HT1080 (cell line): ENCODE measurements at regions not wholly inside any gene's neighbourhood (a gene's known extent, or its start where the extent isn't known, plus 50 kb on each side); places are given as distances from the start of the nearest gene placed in this dataset.
A peak's percentile ranks its signal among the peaks of the same experiment; 100 is the strongest.
"Not testable (repeated sequence)": the region's sequence is repeated elsewhere in the genome, so short reads cannot be mapped to it uniquely, and the experiment has no call there.

Experiments
- DNase-seq: peaks from one replicate; pipeline ENCODE4 v3.0.0-alpha.2; 2015; ENCODE audit warnings: low read depth

- no peak for DNase-seq
These were observed 886.4 kb downstream of the DNAJB9 start for GRCh38 chr7:109456116-109456515.

GRCh38 chr7:109460296-109460695, 890.6 kb downstream of the DNAJB9 start:
- no peak for DNase-seq

GRCh38 chr7:109462171-109462570, 892.5 kb downstream of the DNAJB9 start:
- DNase-seq, result no peak

- not testable (repeated sequence) for DNase-seq
These were observed 898.1 kb downstream of the DNAJB9 start for GRCh38 chr7:109467729-109468128.

GRCh38 chr7:109473172-109473571, 903.5 kb downstream of the DNAJB9 start:
- no peak for DNase-seq

GRCh38 chr7:109476409-109476808, 906.7 kb downstream of the DNAJB9 start:
- DNase-seq, result no peak

GRCh38 chr7:109479388-109479787, 909.7 kb downstream of the DNAJB9 start:
- DNase-seq, result no peak

GRCh38 chr7:109490607-109491006, 920.9 kb downstream of the DNAJB9 start:
- DNase-seq, result not testable (repeated sequence)

GRCh38 chr7:109497053-109497452, 927.4 kb downstream of the DNAJB9 start:
- DNase-seq, result no peak

- DNase-seq, result no peak
These were observed 928.5 kb downstream of the DNAJB9 start for GRCh38 chr7:109498131-109498530.

GRCh38 chr7:109503421-109503820, 933.7 kb downstream of the DNAJB9 start:
- DNase-seq, result no peak

GRCh38 chr7:109522585-109522984, 952.9 kb downstream of the DNAJB9 start:
- no peak for DNase-seq

GRCh38 chr7:109527833-109528232, 958.2 kb downstream of the DNAJB9 start:
- DNase-seq, result no peak

GRCh38 chr7:109529712-109530111, 960.0 kb downstream of the DNAJB9 start:
- DNase-seq, result no peak

GRCh38 chr7:109532262-109532992, 962.8 kb downstream of the DNAJB9 start:
- DNase-seq, result no peak

- no peak for DNase-seq
These were observed 976.0 kb downstream of the DNAJB9 start for GRCh38 chr7:109545686-109546085.

- no peak for DNase-seq
These were observed 980.0 kb downstream of the DNAJB9 start for GRCh38 chr7:109549471-109550193.

- peak; percentile 40 for DNase-seq
These were observed 982.3 kb downstream of the DNAJB9 start for GRCh38 chr7:109552017-109552416.

- DNase-seq, result no peak
These were observed 1007.6 kb downstream of the DNAJB9 start for GRCh38 chr7:109577265-109577664.

GRCh38 chr7:109579901-109580300, 1010.2 kb downstream of the DNAJB9 start:
- DNase-seq, result peak; percentile 37

GRCh38 chr7:109582211-109582610, 1012.5 kb downstream of the DNAJB9 start:
- no peak for DNase-seq

- not testable (repeated sequence) for DNase-seq
These were observed 1027.3 kb downstream of the DNAJB9 start for GRCh38 chr7:109596948-109597347.

- DNase-seq, result no peak
These were observed 1042.0 kb downstream of the DNAJB9 start for GRCh38 chr7:109611656-109612055.
